Activated naive CD8-positive, alpha-beta T cell treated with anti-CD3 and anti-CD28 coated beads, Interleukin-2, amount 10 ng/mL, durations not matched to agents 7 days and 5 days (primary cell): ENCODE measurements at regions not wholly inside any gene's neighbourhood (a gene's known extent, or its start where the extent isn't known, plus 50 kb on each side); places are given as distances from the start of the nearest gene placed in this dataset.
"Not testable (repeated sequence)": the region's sequence is repeated elsewhere in the genome, so short reads cannot be mapped to it uniquely, and the experiment has no call there.

Source experiments
- ATAC-seq: fragments of 150-1000 bp; cut with Tn5 transposase; one replicate; pipeline ENCODE4 v1.10.0; 2021; ENCODE audit warnings: low read depth, moderate library complexity
- POLR2A ChIA-PET: fragments of 350-600 bp; sonication (Branson Sonifier 250); formaldehyde crosslinking; loops from one replicate; lab custom pipeline; 2021; ENCODE audit warnings: antibody characterized with exemption; lab: Charles Lee
- DNase-seq: peaks from one replicate; pipeline ENCODE4 v3.0.0; 2021
- H3K27ac Mint-ChIP-seq: one replicate; pipeline ENCODE4 v1.8.0; 2022; ENCODE audit warnings: mild to moderate bottlenecking, mixed read lengths
- H3K27me3 Mint-ChIP-seq: one replicate; pipeline ENCODE4 v1.8.0; 2022; ENCODE audit warnings: mild to moderate bottlenecking, moderate library complexity, mixed read lengths
- H3K36me3 Mint-ChIP-seq: one replicate; pipeline ENCODE4 v1.8.0; 2021; ENCODE audit warnings: mild to moderate bottlenecking, mixed read lengths
- H3K4me1 Mint-ChIP-seq: one replicate; pipeline ENCODE4 v1.8.0; 2021; ENCODE audit warnings: mixed read lengths
- H3K4me3 Mint-ChIP-seq: one replicate; pipeline ENCODE4 v1.8.0; 2022; ENCODE audit warnings: mild to moderate bottlenecking, moderate library complexity, mixed read lengths
- H3K9me3 Mint-ChIP-seq: one replicate; pipeline ENCODE4 v1.8.0; 2021; ENCODE audit warnings: mixed read lengths

GRCh38 chr13:22961835-22962537 is 218.8 kb upstream of the SGCG start:
- Mint-ChIP-seq H3K36me3 (no peaks in the 10 kb centered on the region), H3K4me1 (no peaks in the 10 kb centered on the region), H3K9me3 (no peaks in the 10 kb centered on the region), H3K27ac (no peak overlapping the region), H3K4me3 (no peak overlapping the region), H3K27me3 (no peaks in the 10 kb centered on the region)
- ATAC-seq = no peak
- POLR2A ChIA-PET = no interaction called here
- no peak for DNase-seq

- ATAC-seq, H3K27me3 Mint-ChIP-seq, H3K27ac Mint-ChIP-seq, H3K4me3 Mint-ChIP-seq, DNase-seq, H3K36me3 Mint-ChIP-seq, H3K9me3 Mint-ChIP-seq, POLR2A ChIA-PET, H3K4me1 Mint-ChIP-seq: not testable (repeated sequence)
These were observed 217.3 kb upstream of the SGCG start for GRCh38 chr13:22963384-22964053.

- DNase-seq (no peak), ATAC-seq (no peak)
- H3K9me3 Mint-ChIP-seq = no peaks in the 10 kb centered on the region
- H3K27me3 Mint-ChIP-seq = no peaks in the 10 kb centered on the region
- no peak overlapping the region for H3K4me3 Mint-ChIP-seq
- POLR2A ChIA-PET = no interaction called here
- no peaks in the 10 kb centered on the region for H3K4me1 Mint-ChIP-seq
- H3K36me3 Mint-ChIP-seq = no peaks in the 10 kb centered on the region
- no peak overlapping the region for H3K27ac Mint-ChIP-seq
These were observed 216.4 kb upstream of the SGCG start for GRCh38 chr13:22964245-22964966.

- H3K4me1 Mint-ChIP-seq, H3K27me3 Mint-ChIP-seq, POLR2A ChIA-PET, H3K9me3 Mint-ChIP-seq, ATAC-seq, H3K4me3 Mint-ChIP-seq, H3K27ac Mint-ChIP-seq, DNase-seq, H3K36me3 Mint-ChIP-seq: not testable (repeated sequence)
These were observed 215.5 kb upstream of the SGCG start for GRCh38 chr13:22965011-22965857.

DNA sequence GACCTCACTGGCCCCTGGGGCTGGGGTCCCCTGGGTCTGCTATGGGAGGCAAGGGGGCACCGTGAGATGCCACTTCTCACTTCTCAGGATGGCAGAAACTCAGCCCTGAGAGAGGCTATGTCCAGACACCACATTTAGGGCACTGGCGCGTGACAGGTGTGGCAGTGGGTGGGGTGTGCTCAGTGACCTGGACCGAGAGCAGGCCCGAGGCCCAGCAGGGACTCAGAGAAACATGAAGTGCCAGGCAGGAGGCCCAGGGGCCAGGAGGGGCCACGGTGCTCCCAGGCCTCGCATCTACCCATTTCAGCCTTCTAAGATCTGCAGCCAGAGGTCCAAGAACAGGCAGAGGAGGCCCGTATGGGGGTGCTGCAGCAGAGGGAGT is 214.9 kb upstream of the SGCG start:
- H3K27ac Mint-ChIP-seq, H3K9me3 Mint-ChIP-seq, H3K4me3 Mint-ChIP-seq, H3K36me3 Mint-ChIP-seq, DNase-seq, ATAC-seq, H3K27me3 Mint-ChIP-seq, POLR2A ChIA-PET, H3K4me1 Mint-ChIP-seq: not testable (repeated sequence)

DNA sequence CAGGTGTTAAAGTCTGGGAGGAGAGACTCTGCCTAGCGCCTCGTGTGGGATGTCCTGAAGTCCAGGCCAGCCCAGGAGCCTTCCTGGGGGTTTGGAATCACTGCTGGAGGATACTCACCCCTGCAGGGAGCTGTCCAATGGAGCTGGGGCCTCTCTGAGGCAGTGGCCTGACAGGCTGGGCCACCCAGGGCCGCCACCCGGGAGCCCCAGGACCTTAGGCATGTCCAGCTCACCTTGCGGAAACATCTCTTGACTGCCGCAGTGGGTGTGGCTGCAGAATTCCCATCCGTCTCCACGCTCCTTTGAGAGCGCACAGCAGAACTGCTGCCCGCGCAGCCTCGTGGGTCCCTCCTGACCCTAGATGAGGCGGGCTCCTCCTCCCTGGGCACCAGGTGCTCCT is 214.0 kb upstream of the SGCG start:
- POLR2A ChIA-PET, DNase-seq, ATAC-seq, H3K4me3 Mint-ChIP-seq, H3K27me3 Mint-ChIP-seq, H3K27ac Mint-ChIP-seq, H3K36me3 Mint-ChIP-seq, H3K4me1 Mint-ChIP-seq, H3K9me3 Mint-ChIP-seq: not testable (repeated sequence)

DNA sequence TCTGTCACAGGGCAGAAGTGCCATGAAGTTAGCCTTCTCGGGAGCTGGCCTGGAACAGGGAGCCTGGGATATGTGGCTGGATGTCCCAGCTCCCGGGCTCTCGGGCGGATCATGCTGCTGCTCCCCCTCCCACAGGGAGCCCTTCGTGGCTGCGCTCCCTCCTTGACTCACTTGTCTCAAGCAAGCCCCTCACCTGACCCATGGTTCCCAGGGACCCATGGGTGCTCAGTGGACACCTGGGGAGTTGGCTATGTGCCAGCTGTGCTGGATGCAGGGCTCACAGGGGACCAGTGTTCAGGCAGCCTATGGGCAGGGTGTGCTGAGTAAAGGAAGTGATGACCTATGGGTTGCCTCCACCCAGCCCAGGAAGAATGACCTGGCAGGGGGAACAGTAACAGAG is 213.1 kb upstream of the SGCG start:
- no peak overlapping the region for H3K4me3 Mint-ChIP-seq
- POLR2A ChIA-PET = no interaction called here
- ATAC-seq = no peak
- H3K4me1 Mint-ChIP-seq = no peaks in the 10 kb centered on the region
- no peaks in the 10 kb centered on the region for H3K9me3 Mint-ChIP-seq
- H3K36me3 Mint-ChIP-seq = no peaks in the 10 kb centered on the region
- no peak overlapping the region for H3K27ac Mint-ChIP-seq
- DNase-seq = no peak
- H3K27me3 Mint-ChIP-seq = no peaks in the 10 kb centered on the region

GRCh38 chr13:22979952-22980351 is 200.8 kb upstream of the SGCG start:
- Mint-ChIP-seq H3K9me3 (peaks cover 6% of the 10 kb centered on the region), H3K4me3 (no peak overlapping the region), H3K4me1 (no peaks in the 10 kb centered on the region), H3K36me3 (no peaks in the 10 kb centered on the region), H3K27ac (no peak overlapping the region), H3K27me3 (no peaks in the 10 kb centered on the region)
- no peak for ATAC-seq
- DNase-seq = no peak
- POLR2A ChIA-PET = no interaction called here

GRCh38 chr13:22980936-22981335 is 199.8 kb upstream of the SGCG start:
- POLR2A ChIA-PET = no interaction called here

DNA sequence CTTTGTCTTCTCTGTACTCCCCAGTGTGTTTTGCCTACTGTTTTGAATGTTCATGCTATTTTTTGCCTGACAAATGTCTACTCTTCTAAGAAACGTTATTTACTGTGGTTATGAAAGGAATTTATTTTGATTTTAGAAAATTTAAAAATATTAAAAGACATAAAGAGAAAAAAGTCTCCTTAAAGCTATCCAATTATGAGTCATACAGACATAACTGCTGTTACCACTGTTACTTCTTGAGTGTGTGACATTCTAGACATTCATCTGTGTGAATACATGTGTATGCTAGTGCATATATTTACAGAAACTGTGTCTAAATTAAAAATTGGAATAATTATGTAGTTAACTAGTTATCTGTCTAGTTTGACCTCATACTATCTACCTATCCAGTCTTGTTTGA is 187.6 kb upstream of the SGCG start:
- Mint-ChIP-seq H3K4me3 (no peak overlapping the region), H3K36me3 (no peaks in the 10 kb centered on the region), H3K9me3 (peaks cover 1% of the 10 kb centered on the region), H3K4me1 (no peaks in the 10 kb centered on the region), H3K27me3 (no peaks in the 10 kb centered on the region), H3K27ac (no peak overlapping the region)
- POLR2A ChIA-PET = no interaction called here
- ATAC-seq = no peak
- DNase-seq = no peak

More at GRCh38 chr13:22980936-22981335, 199.8 kb upstream of the SGCG start:
- H3K9me3 Mint-ChIP-seq = peaks cover 6% of the 10 kb centered on the region
- H3K4me3 Mint-ChIP-seq = no peak overlapping the region
- H3K36me3 Mint-ChIP-seq = no peaks in the 10 kb centered on the region
- DNase-seq (no peak), ATAC-seq (no peak)
- no peaks in the 10 kb centered on the region for H3K4me1 Mint-ChIP-seq
- H3K27ac Mint-ChIP-seq = no peak overlapping the region
- H3K27me3 Mint-ChIP-seq = no peaks in the 10 kb centered on the region

GRCh38 chr13:23003446-23003845 is 177.3 kb upstream of the SGCG start:
- ATAC-seq = no peak
- no peak overlapping the region for H3K4me3 Mint-ChIP-seq
- peaks cover 3% of the 10 kb centered on the region for H3K27me3 Mint-ChIP-seq
- no peak overlapping the region for H3K27ac Mint-ChIP-seq
- no peaks in the 10 kb centered on the region for H3K4me1 Mint-ChIP-seq
- DNase-seq = no peak
- H3K9me3 Mint-ChIP-seq = peaks cover 15% of the 10 kb centered on the region
- POLR2A ChIA-PET = no interaction called here
- H3K36me3 Mint-ChIP-seq = no peaks in the 10 kb centered on the region

- no peak overlapping the region for H3K4me3 Mint-ChIP-seq
- H3K27me3 Mint-ChIP-seq = peaks cover 3% of the 10 kb centered on the region
- H3K36me3 Mint-ChIP-seq = no peaks in the 10 kb centered on the region
- no peaks in the 10 kb centered on the region for H3K4me1 Mint-ChIP-seq
- no peak overlapping the region for H3K27ac Mint-ChIP-seq
- ATAC-seq (no peak), DNase-seq (no peak)
- POLR2A ChIA-PET = no interaction called here
- H3K9me3 Mint-ChIP-seq = peaks cover 5% of the 10 kb centered on the region
These were observed 173.4 kb upstream of the SGCG start for GRCh38 chr13:23007426-23007825.

DNA sequence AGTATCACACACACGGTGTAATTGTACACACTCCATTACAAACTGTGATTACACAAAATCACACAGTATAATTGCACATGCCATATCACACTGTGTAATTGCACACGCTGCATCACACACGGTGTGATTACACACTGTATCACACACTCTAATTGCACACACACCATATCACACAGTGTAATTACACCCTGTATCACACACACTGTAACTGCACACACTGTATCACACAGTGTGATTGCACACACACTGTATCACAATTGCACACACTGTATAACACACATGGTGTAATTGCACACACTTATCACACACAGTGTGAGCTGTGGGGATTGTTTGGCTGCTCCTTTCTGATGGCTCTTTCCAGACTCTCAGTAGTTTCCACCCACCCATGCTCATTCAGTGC is 162.6 kb upstream of the SGCG start:
- Mint-ChIP-seq H3K9me3 (no peaks in the 10 kb centered on the region), H3K27me3 (peaks cover 4% of the 10 kb centered on the region), H3K27ac (no peak overlapping the region), H3K36me3 (no peaks in the 10 kb centered on the region), H3K4me3 (no peak overlapping the region), H3K4me1 (no peaks in the 10 kb centered on the region)
- DNase-seq = no peak
- ATAC-seq = no peak
- POLR2A ChIA-PET = no interaction called here
